Endothelial cell of umbilical vein (primary cell): ENCODE measurements at regions not wholly inside any gene's neighbourhood (a gene's known extent, or its start where the extent isn't known, plus 50 kb on each side); places are given as distances from the start of the nearest gene placed in this dataset.

Experiments used
- EZH2 ChIP-seq: IDR thresholded peaks from 2 replicates; pipeline ENCODE4 v1.6.1; 2012; ENCODE audit warnings: borderline replicate concordance, low read depth, mild to moderate bottlenecking, moderate library complexity, low read length, inconsistent platforms; ENCODE audit not compliant: severe bottlenecking
- FOS ChIP-seq: IDR thresholded peaks from 2 replicates; pipeline ENCODE4 v1.6.1; 2011; ENCODE audit warnings: mild to moderate bottlenecking, low read length, moderate library complexity, borderline replicate concordance; ENCODE audit not compliant: insufficient read depth
- GATA2 ChIP-seq: IDR thresholded peaks from 2 replicates; pipeline ENCODE4 v1.7.0; 2011; ENCODE audit warnings: low read depth, mild to moderate bottlenecking, moderate library complexity, mixed read lengths, low read length; ENCODE audit not compliant: insufficient read length, insufficient read depth
- JUN ChIP-seq: IDR thresholded peaks from 2 replicates; pipeline ENCODE4 v1.6.1; 2011; ENCODE audit warnings: borderline replicate concordance, low read depth; ENCODE audit not compliant: insufficient read length, insufficient read depth
- POLR2A ChIP-seq: IDR thresholded peaks from 2 replicates; pipeline ENCODE4 v1.6.1; 2012; ENCODE audit warnings: low read depth, mild to moderate bottlenecking, control low read depth, low read length
- POLR2AphosphoS5 ChIP-seq: IDR thresholded peaks from 2 replicates; pipeline ENCODE4 v1.6.1; 2012; ENCODE audit warnings: low read depth, mild to moderate bottlenecking, control low read depth, low read length, moderate library complexity; ENCODE audit not compliant: insufficient read depth
- TF ChIP-seq, protein P1 (sequence below), 2 donors: IDR thresholded peaks; 1 replicate in 1 of 2; 2 replicates in 1 of 2; pipeline ENCODE4 v1.5.1; 2011; ENCODE audit warnings: low read length in 2 of 2, mild to moderate bottlenecking in 2 of 2, moderate library complexity in 2 of 2, control low read depth in 1 of 2, inconsistent platforms in 1 of 2, low read depth in 1 of 2; ENCODE audit not compliant: insufficient read depth in 1 of 2; ENCODE audit errors: extremely low read depth in 1 of 2

DNA sequence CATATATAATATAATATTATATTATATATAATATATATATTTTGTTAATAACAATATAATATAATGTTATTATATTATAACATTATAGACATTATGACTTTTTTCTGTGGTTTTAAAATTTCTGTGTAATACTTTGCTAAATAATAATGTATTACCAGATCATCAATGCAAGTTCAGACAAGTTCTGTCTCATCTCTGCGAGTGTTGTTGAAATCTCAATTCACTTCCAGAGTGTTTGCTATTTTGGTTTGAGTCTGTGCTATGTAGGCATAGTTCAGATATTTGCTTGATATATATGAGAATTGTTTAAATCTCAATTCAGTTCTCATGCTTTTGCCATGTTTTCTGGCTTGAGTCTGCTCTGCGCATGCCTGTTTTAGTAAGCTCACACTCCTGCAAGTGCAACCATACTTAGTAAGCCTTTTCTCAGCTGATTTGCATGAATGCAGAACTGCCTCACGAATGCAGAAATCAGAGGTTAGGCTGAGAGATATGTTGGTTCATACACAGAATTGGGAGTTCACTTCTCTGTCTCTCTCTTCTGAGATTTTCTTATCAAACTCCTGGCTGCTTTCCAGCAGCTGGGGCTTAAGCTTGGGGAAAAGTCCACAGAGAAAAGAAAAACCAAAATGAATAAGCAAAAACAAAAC lies 830.2 kb upstream of the SORCS1 start:
- TF ChIP-seq, protein P1, sequence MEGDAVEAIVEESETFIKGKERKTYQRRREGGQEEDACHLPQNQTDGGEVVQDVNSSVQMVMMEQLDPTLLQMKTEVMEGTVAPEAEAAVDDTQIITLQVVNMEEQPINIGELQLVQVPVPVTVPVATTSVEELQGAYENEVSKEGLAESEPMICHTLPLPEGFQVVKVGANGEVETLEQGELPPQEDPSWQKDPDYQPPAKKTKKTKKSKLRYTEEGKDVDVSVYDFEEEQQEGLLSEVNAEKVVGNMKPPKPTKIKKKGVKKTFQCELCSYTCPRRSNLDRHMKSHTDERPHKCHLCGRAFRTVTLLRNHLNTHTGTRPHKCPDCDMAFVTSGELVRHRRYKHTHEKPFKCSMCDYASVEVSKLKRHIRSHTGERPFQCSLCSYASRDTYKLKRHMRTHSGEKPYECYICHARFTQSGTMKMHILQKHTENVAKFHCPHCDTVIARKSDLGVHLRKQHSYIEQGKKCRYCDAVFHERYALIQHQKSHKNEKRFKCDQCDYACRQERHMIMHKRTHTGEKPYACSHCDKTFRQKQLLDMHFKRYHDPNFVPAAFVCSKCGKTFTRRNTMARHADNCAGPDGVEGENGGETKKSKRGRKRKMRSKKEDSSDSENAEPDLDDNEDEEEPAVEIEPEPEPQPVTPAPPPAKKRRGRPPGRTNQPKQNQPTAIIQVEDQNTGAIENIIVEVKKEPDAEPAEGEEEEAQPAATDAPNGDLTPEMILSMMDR (IDR thresholded peaks at IDR 0.05; ENCODE audit: extremely low read depth in 1 of 2, insufficient read depth in 1 of 2, low read depth in 1 of 2, low read length in 2 of 2): no peak
- no peak for TF ChIP-seq FOS
- no peak for TF ChIP-seq POLR2AphosphoS5
- TF ChIP-seq EZH2: no peak
- no peak for TF ChIP-seq POLR2A
- no peak for TF ChIP-seq JUN
- no peak for TF ChIP-seq GATA2
